K562 (cell line): ENCODE measurements at regions not wholly inside any gene's neighbourhood (a gene's known extent, or its start where the extent isn't known, plus 50 kb on each side); places are given as distances from the start of the nearest gene placed in this dataset.

Experiments
- BMI1 ChIP-seq: fragments of 150-350 bp; IDR thresholded peaks from 2 replicates; pipeline ENCODE4 v1.6.1; 2014; ENCODE audit warnings: low read length
- CHD4 ChIP-seq: fragments of 200-600 bp; sonication (generic); IDR thresholded peaks from 3 replicates; pipeline ENCODE4 v1.6.1; 2012; ENCODE audit warnings: low read depth, mild to moderate bottlenecking, mixed read lengths, low read length, inconsistent platforms; ENCODE audit not compliant: insufficient read depth, insufficient replicate concordance, poor library complexity, severe bottlenecking
- MAZ ChIP-seq, 2 experiments: fragments of 450-650 bp in 1 of 2; sonication (generic) in 1 of 2; formaldehyde crosslinking; IDR thresholded peaks in 1 of 2; conservative IDR thresholded peaks in 1 of 2; 2 replicates each; pipeline versions ENCODE4 v1.4.0 to v1.5.0; 2020; ENCODE audit warnings: mild to moderate bottlenecking in 1 of 2, missing genetic modification reagents in 1 of 2
- PML ChIP-seq: IDR thresholded peaks from 2 replicates; pipeline ENCODE4 v1.6.1; 2012; ENCODE audit warnings: low read length, inconsistent platforms
- ZNF77 ChIP-seq: fragments of 250-450 bp; sonication (Bioruptor Pico); IDR thresholded peaks from 2 replicates; pipeline ENCODE4 v1.5.0; 2020
- ZNF830 ChIP-seq: fragments of 250-450 bp; sonication (Bioruptor Pico); IDR thresholded peaks from 2 replicates; pipeline ENCODE4 v1.5.0; 2021; ENCODE audit warnings: mild to moderate bottlenecking
- TF ChIP-seq, protein P1 (sequence below), 2 experiments: fragments of 200-800 bp in 1 of 2; sonication (Bioruptor generic) in 1 of 2; sonication (generic) in 1 of 2; formaldehyde crosslinking in 1 of 2; IDR thresholded peaks in 1 of 2; conservative IDR thresholded peaks in 1 of 2; 2 replicates each; pipeline versions ENCODE4 v1.5.0 to v1.6.1; 2016 to 2020; ENCODE audit warnings: missing compliant biosample characterization in 1 of 2, missing genetic modification characterization in 1 of 2, missing genetic modification reagents in 1 of 2

DNA sequence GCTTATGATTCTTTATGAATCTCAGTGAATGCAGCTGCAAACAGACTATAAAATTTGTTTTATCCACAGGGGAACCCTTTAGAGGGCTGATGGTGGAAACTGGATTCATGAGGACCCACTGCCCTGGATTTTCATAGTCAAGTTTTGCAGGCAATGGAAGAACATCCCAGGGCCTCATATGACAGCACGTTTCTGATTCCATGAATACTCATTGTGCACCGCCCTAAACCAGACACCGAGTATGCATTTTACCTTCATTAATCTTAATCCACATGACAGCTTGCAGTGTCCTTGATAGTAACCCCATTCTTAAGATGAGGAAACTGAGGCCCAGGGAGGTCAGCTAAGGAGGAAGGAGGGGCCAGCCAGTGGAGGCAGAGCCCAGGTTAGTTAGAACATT is 270.4 kb downstream of the PREX1 start:
- TF ChIP-seq ZNF830: no peak
- TF ChIP-seq, protein P1, sequence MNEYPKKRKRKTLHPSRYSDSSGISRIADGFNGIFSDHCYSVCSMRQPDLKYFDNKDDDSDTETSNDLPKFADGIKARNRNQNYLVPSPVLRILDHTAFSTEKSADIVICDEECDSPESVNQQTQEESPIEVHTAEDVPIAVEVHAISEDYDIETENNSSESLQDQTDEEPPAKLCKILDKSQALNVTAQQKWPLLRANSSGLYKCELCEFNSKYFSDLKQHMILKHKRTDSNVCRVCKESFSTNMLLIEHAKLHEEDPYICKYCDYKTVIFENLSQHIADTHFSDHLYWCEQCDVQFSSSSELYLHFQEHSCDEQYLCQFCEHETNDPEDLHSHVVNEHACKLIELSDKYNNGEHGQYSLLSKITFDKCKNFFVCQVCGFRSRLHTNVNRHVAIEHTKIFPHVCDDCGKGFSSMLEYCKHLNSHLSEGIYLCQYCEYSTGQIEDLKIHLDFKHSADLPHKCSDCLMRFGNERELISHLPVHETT (CRISPR knock-in tag; conservative IDR thresholded peaks at IDR 0.05 in 1 of 2, IDR thresholded peaks at IDR 0.05 in 1 of 2): no peak
- no peak for TF ChIP-seq CHD4
- TF ChIP-seq PML: no peak
- TF ChIP-seq BMI1: no peak
- no peak for TF ChIP-seq ZNF77 (CRISPR knock-in tag)
- no peak for TF ChIP-seq MAZ (CRISPR knock-in tag; conservative IDR thresholded peaks at IDR 0.05 in 1 of 2, IDR thresholded peaks at IDR 0.05 in 1 of 2)
